NCI-H2029 treated with DMSO at 0.1 percent for 48 hours (cell line): ENCODE measurements at regions not wholly inside any gene's neighbourhood (a gene's known extent, or its start where the extent isn't known, plus 50 kb on each side); places are given as distances from the start of the nearest gene placed in this dataset.
"Not testable (repeated sequence)": the region's sequence is repeated elsewhere in the genome, so short reads cannot be mapped to it uniquely, and the experiment has no call there.

Experiments used
- DNase-seq: peaks from one replicate; lab custom pipeline; 2025; lab: John Stamatoyannopoulos, UW

DNA sequence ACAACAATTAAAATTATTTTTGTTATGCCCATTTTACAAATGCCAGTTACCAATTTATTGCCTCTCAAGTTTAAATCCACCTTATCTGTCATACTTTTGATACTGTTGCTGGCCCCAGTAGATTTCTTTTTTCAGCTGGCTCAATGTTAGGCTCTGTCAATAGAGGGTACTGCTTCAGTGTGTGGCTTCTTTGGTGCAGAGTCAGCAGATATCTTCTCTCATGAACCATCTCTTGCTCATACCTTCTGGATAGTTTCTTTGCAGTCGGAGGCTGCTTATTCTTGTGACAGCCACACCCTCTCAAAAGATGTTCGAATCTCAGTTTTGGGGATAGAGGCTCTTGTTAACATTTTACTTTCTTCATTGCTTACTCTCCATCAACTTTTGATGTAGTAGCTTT lies 849.9 kb upstream of the SEMA6A start:
- DNase-seq: no peak

DNA sequence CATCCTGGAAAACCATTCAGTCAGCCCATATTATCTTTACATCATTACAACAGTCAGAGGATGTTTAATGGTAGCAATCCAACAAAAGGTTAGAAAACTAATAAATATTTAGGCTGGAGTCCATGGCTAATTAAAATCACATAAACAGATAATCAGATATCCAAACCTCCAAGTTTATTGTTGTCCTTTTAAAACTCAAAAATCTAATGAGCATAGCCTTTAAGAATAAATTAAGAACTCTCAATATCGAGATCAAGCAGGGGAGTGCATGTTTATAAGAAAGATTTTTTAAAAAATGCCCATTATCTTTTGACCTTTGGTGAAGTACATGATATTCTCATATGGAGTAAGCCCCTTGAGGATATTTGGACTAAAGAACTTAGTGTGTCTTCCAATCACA lies 842.9 kb upstream of the SEMA6A start:
- DNase-seq: no peak

DNA sequence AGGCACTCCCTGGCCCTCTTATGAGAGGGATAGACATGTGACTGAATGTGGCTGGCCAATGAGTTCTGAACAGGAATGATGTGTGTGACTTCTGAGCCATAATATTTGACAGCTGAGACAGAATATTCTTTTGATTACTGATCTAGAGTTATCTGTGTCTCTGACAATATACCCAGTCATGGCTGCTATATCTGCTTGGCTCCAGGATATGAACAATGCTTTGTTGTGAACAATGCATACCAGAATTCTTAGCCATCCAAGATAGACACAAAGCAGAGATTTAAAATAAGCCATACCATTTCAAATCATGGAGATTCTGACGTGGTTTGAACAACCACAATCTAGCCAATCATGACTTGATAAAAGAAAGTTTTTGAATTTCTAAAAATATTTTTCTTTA lies 840.3 kb upstream of the SEMA6A start:
- no peak for DNase-seq

DNA sequence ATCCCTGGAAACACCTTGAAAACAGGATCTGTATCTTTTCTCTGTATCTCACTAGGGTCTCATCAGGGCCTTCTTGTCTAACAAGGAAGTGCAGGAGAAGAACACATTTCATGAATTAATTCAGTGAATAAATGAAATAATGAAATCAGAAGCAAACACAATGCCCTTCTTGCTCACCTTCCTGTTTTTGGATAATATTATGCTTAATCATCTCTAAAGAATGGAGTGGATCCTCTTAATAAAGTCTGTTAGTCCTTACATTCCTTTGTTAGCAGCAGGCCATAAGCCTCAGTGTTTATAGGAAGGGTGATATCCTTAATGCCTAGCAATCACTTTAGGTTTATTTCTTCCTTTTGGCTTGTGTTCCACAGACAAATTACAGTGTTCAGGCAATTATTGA lies 837.1 kb upstream of the SEMA6A start:
- no peak for DNase-seq

DNA sequence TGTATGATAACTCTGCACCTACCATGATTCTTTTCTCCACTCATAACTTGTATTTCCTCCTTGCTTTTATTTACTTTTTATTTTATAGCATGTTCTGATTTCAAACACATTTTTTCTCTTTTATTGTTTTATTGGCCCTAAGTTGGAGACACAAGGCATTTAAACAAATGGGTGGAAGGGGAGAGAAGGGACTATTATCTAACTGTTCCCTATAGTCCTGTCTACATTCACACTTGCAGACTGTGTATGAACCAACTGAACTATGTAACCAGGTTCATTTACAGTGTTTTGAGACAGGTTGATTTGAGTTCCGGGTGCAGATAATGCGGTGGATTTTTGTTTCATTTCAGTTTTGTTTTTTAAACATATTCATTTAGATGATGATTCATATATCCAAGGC lies 830.6 kb upstream of the SEMA6A start:
- DNase-seq: no peak

DNA sequence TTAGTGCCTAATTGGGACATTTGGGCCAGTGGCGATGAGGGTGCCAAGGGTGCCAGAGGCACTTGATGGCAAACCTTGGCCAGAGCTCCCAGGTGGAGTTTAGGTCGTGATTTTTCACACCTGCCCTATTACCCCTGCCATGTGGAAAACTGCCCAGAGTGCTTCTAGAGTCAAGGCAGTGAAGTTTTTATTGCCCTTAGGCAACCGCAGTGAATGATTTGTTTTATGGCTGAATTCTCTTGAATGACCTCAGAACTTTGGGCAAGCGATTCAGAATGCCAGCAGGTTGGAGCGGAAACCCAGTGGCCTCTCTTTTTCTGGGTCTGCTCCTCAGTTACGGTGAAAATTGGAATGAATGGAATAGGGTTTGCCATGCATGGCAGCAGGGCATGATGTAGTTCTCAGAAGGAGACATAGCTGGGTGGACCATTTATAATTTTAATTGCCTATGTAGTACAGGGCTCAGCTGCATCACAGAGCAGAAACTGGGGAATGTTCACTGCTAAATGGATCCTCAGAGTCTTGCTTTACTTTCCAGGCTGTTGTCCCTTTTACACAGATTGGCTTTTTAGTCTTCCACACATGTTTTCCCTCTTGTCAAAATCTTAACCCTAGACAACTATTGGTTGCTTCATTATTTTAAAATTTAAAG lies 820.0 kb upstream of the SEMA6A start:
- no peak for DNase-seq

DNA sequence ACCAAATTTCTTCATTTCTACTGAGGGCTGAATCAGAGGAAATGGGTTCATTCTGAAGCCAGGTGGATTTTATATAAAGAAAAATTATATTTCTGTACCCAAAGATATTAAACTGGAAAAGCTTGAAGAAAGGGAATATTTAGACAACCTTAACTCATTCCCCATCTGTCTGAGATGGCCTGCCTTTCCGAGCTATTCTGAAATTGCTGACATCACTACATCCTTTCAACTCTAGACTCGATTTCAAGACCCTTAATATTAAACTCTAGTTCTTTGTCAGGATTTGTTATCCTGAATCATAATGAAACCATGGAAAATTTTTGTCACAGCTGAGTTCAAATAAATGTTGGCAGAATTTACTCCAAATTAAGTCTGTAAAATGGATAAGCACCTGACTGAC lies 818.5 kb upstream of the SEMA6A start:
- no peak for DNase-seq

DNA sequence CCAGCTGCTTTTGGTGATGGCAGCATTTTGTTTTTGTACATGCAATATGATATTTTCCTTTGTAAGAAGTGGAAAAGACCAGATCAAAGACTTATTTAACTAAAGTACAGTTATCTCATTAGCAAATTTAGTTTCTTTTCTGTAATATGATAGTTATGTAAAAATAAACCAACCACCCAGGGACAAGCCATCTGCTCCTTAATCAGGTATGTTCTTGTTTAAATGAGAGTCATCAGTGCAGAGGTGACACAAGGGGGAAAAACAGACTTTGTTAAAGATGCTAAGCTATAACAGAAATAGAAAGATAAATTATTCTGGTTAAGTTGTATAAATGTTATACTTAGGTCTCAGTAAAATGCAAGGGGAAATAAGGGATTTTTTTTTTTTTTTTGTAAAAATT lies 805.7 kb upstream of the SEMA6A start:
- DNase-seq: no peak

DNA sequence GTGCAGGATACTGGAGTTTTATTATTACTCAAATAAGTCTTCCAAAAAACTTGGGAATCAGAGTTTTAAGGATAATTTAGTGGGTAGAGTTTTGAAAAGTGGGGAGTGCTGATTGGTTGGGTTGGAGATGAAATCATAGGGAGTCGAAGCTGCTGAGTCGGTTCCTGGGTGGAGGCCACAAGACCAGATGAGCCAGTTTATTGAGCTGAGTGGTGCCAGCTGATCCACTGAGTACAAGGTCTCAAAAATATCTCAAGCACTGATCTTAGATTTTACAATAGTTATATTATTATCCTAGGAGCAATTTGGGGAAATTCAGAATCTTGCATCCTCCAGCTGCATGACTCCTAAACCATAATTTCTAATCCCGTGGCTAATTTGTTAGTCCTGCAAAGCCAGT lies 804.9 kb upstream of the SEMA6A start:
- no peak for DNase-seq

DNA sequence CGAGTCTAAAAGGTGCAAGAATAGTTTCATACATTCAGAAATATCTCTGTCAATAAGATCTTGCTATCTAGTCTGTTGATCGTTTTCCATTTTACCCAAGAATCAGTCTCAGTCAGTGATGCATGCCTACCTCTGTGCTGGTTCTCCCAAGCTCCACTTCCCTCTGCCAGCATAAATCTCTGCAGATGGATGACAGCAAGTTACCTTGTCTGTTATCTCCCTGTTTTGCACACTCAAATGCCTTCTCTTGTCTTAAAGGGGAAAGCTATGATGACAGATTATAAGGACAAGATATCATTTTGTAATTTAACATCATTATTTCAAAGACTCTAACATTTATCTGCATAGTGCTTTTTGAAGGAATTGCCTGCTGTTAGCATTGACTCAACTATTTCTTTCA lies 802.1 kb upstream of the SEMA6A start:
- no peak for DNase-seq

DNA sequence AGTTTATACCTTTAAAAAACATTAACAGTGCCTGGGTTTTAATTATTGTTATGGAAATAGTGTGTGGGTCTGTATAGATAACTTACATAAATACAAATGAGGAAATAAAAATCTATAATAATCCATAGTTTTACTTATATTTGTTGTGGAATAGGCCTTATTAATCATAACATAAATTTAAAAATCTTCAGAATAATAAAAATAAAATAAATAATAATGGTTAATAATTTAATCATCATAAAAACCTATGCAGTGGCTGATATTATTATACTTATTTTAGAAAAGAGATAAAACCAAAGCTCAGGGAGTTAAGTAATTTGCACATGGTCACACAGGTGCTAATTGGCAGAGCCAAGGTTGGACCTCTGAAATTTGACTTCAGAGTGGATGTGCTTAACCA lies 785.3 kb upstream of the SEMA6A start:
- DNase-seq: no peak

DNA sequence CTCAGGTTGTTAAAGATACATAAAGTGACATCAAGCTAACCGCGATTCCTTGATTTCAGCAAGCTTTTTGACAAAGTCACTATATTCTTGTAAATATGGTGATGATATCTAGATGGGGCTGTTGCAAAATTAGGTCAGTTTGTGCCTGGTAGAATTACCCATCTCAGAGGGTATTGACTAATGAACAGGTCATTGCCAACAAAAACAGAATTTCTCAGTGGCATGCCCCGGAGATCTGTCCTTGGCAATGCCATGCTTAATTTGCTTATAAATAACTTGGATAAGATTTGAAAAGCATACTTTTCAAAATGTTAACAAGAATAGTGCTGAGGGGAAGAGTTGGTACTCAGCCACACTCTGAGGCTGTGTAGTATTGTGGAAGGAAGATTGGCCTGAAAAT lies 783.3 kb upstream of the SEMA6A start:
- no peak for DNase-seq

DNA sequence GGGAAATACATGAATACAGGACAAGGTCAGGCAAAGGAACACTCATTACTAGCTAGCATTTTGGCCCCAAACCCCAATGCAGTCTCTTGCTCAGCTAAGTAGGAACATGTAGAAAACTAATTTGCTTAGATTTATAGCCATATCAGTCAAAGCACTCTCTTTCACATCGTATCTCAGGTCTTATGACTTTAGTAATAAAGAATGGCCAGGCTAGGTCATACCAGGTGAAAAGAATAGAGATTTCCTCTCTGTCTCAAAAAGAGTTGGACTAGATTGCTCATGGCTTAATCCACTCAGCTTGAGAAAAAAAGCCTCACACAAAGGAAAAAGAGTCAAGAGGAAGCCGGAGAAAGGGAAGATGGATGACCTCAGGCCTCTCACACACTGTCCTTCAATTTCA lies 772.7 kb upstream of the SEMA6A start:
- DNase-seq: no peak

DNA sequence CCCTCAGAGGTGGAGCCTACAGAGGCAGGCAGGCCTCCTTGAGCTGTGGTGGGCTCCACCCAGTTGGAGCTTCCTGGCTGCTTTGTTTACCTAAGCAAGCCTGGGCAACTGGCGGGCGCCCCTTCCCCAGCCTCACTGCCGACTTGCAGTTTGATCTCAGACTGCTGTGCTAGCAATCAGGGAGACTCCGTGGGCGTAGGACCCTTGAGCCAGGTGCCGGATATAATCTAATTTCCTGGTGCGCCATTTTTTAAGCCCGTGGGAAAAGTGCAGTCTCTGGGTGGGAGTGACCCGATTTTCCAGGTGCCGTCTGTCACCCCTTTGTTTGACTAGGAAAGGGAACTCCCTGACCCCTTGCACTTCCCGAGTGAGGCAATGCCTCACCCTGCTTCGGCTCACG lies 769.1 kb upstream of the SEMA6A start:
- not testable (repeated sequence) for DNase-seq

DNA sequence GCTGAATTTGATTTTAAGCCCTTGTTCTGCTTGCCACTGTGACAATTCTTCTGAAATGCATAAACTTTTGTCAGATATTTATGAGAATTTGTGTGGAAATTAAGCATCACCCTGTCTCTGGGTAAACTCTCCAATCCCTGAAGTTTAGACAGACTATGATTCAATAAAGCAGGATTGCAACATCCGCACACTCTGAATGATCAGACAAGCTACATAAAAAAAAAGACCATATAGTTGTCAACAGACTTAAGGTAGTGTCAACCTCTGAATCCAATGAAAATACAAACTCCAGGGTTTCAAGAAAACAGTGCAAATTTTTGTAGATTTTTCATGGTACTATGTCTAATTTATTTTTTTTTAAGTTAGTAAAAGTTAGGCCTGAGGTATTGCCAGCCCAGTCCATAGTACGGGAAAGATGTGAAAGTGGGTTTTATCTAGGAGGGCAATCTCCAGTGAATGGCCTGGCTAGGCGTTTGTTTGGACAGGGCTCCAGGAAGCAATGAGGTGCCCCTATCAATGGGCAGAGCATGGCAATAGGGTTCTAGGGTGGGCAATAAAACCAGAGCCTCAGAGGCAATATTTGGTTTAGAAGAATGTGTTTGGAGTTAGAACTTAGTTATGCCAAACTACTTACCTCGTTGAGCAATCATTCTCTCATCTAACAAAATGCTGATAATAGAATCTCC lies 762.6 kb upstream of the SEMA6A start:
- no peak for DNase-seq

DNA sequence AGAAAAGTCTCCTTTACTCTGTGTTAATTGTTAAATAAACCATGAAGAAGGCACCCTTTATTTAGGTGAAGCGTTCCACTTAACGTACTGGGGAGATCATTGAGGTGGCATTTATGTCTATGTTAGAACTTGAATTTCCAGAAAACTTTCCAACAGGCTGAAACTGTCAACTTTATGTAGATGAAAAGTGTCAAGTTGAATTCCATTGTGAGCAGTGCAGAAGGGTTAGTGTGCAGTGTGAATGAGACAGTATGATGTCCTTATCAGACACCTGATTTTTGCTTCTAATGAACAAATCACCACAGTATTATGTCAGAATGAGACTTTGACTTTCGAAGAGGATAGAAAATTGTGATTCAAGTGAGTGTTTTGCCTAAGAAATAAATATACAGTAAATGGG lies 761.6 kb upstream of the SEMA6A start:
- DNase-seq: no peak

DNA sequence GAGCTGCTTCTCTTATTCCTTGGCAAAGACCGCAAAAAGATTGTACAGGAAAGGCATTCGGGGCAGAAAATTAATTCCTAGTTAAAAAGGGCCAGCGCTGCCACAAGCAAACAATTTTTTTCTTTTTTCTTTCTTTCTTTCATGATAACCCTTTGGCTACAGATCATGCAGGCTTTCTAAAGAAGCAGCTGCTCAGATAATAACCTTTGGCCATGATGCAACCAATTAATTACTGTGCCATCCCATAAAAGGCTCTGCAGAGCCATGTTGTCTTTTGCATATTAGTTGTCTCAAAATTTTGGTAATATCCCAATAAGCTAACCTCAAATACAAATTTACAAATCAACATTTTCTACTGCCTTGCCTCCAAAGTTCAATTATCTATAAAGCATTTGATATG lies 758.4 kb upstream of the SEMA6A start:
- DNase-seq: no peak

DNA sequence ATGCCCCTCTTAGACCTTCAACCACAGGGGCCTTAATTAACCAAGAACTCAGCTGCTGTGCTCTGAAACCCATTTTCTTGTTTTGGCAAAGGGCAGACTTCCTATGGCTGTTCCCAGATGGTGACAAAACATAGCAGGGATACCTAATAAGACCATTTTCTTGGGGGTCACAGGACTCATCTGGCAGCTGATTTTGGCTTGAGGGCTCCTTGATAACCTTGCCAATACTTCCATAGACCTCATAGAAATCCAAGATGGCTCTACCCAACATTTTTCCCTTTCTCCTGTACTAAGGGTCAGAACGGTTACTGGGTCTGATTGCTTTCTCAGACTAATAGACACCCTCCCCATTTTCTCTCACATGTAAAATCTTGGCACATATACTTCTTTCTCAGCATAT lies 757.7 kb upstream of the SEMA6A start:
- DNase-seq: no peak

DNA sequence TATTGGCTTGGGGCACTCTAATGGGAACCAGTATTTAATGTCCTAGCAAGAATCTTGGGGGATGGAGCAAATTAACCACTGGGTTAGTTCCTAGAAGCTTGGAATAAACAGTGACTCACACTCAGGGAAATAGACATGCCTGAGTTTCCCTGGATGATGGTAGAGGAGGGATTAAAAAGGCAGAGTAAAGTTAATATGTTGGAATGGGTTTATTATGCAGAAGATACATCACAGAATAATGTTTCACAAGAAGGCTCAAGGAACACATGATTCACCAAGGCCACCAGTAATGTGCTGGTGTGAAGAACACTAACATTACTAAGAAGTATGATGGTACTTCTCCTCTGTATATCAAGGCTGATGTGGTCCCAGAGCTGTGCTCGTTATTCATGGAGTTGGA lies 752.9 kb upstream of the SEMA6A start:
- no peak for DNase-seq

DNA sequence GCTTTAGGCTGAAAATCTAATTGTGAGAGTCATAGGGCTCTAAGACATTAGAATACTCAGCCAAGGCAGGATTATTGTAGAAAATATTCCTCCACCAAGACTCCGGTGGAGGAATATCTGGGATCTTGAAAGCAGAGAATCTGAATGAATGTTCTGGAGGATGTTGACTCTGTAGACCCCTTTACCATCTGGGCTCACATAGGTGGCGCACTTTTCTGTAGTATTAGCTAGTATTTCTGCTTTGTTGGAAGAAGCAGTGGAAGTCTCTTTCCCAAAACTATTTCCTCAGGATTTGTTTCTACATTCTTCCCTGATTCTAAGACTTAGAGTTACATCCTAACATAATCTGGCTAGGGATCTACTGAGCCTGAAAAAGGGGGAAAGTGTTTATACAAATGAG lies 752.4 kb upstream of the SEMA6A start:
- DNase-seq: no peak

DNA sequence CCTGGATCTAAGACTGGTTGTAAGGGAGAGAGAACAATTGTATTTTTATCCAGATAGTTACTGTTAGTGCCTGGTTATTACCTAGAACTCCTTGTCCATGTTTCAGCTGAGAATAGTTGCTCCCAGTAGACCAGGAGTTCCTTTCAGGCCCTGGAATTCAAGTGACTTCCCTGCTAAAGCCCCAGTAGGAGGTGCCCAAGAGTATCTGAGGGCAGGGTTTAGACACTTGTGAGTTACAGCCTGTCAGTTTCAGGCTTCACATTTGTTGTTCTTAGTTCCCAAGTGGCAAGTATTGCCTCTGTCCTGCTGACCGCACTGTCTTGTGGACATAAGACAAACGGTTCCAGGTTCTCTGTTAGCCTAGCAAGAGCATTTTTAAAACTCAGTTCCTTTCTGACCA lies 743.9 kb upstream of the SEMA6A start:
- DNase-seq: no peak

DNA sequence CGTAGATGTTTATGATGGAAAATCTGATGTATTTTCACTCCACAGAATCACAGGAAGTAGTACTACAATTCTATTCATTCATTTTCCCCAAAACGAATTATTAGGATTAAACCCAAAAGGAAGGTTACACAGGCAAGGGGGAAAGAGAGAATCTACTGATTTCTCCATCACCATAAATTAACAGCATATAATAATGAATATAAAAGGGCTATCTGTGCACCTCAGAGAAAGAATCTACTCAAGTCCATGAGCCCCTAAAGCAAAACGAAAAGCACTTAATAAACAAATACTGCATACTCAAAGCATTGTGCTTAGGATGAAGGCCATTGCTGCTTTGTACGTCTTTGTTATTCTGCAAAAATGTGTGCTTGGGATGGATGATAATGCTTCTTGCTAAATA lies 740.5 kb upstream of the SEMA6A start:
- DNase-seq: no peak

DNA sequence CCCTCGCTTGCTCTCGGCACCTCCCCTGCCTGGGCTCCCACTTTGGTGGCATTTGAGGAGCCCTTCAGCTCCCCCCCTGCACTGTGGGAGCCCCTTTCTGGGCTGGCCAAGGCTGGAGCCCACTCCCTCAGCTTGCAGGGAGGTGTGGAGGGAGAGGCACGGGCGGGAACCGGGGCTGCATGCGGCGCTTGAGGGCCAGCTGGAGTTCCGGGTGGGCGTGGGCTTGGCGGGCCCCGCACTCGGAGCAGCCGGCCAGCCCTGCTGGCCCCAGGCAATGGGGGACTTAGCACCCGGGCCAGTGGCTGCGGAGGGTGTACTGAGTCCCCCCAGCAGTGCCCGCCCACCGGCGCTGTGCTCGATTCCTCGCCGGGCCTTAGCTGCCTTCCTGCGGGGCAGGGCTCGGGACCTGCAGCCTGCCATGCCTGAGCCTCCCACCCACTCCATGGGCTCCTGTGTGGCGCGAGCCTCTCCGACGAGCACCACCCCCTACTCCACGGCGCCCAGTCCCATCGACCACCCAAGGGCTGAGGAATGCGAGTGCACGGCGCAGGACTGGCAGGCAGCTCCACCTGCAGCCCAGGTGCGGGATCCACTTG lies 730.0 kb upstream of the SEMA6A start:
- DNase-seq: not testable (repeated sequence)

DNA sequence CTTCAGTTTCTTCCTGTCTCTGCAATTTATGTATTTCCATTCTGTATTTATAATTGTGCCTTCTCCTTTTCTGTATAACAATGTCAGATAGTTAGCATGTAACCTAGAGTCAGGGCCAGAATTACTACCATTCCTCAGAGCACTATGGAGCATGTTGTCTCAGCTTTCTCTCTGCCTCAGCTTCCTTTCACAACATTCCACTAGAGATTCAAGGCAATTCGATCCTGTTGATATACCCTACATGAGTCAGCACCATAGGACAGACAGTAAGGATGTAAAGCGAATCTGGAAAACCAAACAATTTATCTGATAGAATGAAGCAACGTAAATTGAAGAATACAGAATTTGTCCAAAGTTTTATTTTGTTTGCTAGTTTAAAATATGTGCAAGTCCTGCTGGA lies 728.3 kb upstream of the SEMA6A start:
- DNase-seq: no peak
